Upper lobe of right lung (tissue), 1 donor: ENCODE measurements at regions not wholly inside any gene's neighbourhood (a gene's known extent, or its start where the extent isn't known, plus 50 kb on each side); places are given as distances from the start of the nearest gene placed in this dataset.

Experiments used
- ATAC-seq: fragments of 200-7000 bp; cut with Tn5 transposase; one replicate; pipeline ENCODE4 v1.9.1; 2020; ENCODE audit warnings: mild to moderate bottlenecking, moderate library complexity
- DNase-seq: peaks from one replicate; pipeline ENCODE4 v3.0.0-alpha.2; 2020
- H3K27ac ChIP-seq: fragments of 200-600 bp; one replicate; pipeline ENCODE4 v1.8.0; 2022
- H3K27me3 ChIP-seq: fragments of 200-600 bp; one replicate; pipeline ENCODE4 v1.8.0; 2022; ENCODE audit warnings: mild to moderate bottlenecking
- H3K36me3 ChIP-seq: fragments of 200-600 bp; one replicate; pipeline ENCODE4 v1.8.0; 2022
- H3K4me1 ChIP-seq: fragments of 200-600 bp; one replicate; pipeline ENCODE4 v1.8.0; 2022
- H3K4me3 ChIP-seq: fragments of 200-600 bp; one replicate; pipeline ENCODE4 v1.8.0; 2022; ENCODE audit warnings: mild to moderate bottlenecking
- H3K9me3 ChIP-seq: fragments of 200-600 bp; one replicate; pipeline ENCODE4 v1.8.0; 2022
- intact Hi-C: fragments of 100-400 bp; cut with DNase I; formaldehyde crosslinking; loops from one replicate; pipeline ENCODE4 v1.11.0; 2022
- TF ChIP-seq, protein P1 (sequence below): fragments of 200-600 bp; IDR thresholded peaks from one replicate; pipeline ENCODE4 v1.8.0; 2022; ENCODE audit warnings: antibody characterized with exemption
- donor health status: DM: no; HTN: yes; CAD: no; lungs with severe emphysema.

DNA sequence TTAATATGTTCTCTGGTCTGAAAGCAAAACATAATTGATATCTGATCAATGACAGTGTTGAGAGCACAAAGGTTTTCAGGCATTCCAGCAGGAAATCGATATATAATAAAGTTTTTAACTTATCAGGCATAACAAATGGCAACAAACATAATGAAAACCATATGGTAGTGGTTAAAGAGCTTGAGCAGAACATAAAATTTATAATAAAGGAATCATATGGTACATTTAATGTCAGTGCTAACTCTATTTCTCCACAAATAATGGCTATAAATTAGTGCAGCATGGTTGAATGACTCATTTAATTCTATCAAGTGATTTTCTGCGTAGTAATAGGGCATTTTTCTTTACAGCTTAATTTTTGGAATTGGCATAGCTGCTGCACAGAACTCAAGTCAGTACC, 306.2 kb downstream of the FSIP2 start:
- TF ChIP-seq, protein P1, sequence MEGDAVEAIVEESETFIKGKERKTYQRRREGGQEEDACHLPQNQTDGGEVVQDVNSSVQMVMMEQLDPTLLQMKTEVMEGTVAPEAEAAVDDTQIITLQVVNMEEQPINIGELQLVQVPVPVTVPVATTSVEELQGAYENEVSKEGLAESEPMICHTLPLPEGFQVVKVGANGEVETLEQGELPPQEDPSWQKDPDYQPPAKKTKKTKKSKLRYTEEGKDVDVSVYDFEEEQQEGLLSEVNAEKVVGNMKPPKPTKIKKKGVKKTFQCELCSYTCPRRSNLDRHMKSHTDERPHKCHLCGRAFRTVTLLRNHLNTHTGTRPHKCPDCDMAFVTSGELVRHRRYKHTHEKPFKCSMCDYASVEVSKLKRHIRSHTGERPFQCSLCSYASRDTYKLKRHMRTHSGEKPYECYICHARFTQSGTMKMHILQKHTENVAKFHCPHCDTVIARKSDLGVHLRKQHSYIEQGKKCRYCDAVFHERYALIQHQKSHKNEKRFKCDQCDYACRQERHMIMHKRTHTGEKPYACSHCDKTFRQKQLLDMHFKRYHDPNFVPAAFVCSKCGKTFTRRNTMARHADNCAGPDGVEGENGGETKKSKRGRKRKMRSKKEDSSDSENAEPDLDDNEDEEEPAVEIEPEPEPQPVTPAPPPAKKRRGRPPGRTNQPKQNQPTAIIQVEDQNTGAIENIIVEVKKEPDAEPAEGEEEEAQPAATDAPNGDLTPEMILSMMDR = no peak
- DNase-seq (no peak), ATAC-seq (no peak)
- no peak overlapping the region for H3K4me3 ChIP-seq
- intact Hi-C loops = no loop called here
- no peaks in the 10 kb centered on the region for H3K4me1 ChIP-seq
- no peaks in the 10 kb centered on the region for H3K27me3 ChIP-seq
- no peaks in the 10 kb centered on the region for H3K9me3 ChIP-seq
- no peaks in the 10 kb centered on the region for H3K36me3 ChIP-seq
- H3K27ac ChIP-seq = no peak overlapping the region

DNA sequence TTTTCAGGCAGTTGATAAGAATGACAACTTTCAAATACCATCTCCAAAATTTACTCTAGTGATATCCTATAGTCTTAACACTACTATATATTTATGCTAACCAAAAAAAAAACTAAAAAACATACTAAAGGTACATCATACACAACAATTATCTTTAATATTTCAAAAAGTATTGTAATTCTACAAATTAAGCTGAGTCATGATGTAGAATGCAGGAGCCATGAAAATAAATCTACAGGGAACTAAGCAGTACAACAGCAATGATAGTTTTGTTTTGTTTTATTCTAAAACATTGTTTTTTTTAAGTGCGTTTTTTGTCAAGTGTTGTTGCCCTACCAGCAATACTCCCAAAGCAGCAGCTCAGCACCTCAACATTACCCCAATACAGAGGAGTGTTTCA, 314.3 kb downstream of the FSIP2 start:
- no peak overlapping the region for H3K4me3 ChIP-seq
- TF ChIP-seq, protein P1 = no peak
- intact Hi-C loops = no loop called here

DNA sequence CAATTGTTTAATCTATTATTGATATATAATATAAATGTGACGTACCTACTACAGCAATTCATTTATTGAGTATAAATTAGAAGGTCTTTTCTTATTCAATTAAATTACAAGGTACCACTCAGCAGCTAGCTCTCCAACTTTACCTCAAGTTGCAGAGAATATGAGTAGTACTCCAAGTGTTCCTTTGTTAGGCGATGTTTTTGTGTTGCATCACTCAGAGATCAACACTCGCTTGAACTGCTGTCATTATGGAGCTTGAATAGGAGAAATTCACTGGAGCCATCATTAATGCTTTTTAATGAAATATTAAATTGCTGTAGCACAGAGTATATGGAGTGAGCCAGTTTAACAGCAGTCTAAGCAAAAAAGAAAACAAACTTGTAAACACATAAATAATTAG, 320.0 kb downstream of the FSIP2 start:
- Histone ChIP-seq H3K4me1 (no peaks in the 10 kb centered on the region), H3K4me3 (no peak overlapping the region), H3K27ac (no peak overlapping the region), H3K36me3 (no peaks in the 10 kb centered on the region), H3K9me3 (no peaks in the 10 kb centered on the region), H3K27me3 (no peaks in the 10 kb centered on the region)
- TF ChIP-seq, protein P1 = no peak
- DNase-seq (no peak), ATAC-seq (no peak)
- intact Hi-C loops = no loop called here

More for the DNA sequence above, 314.3 kb downstream of the FSIP2 start:
- no peaks in the 10 kb centered on the region for H3K36me3 ChIP-seq
- no peak overlapping the region for H3K27ac ChIP-seq
- H3K9me3 ChIP-seq = no peaks in the 10 kb centered on the region
- no peaks in the 10 kb centered on the region for H3K27me3 ChIP-seq
- ATAC-seq (no peak), DNase-seq (no peak)
- H3K4me1 ChIP-seq = no peaks in the 10 kb centered on the region

DNA sequence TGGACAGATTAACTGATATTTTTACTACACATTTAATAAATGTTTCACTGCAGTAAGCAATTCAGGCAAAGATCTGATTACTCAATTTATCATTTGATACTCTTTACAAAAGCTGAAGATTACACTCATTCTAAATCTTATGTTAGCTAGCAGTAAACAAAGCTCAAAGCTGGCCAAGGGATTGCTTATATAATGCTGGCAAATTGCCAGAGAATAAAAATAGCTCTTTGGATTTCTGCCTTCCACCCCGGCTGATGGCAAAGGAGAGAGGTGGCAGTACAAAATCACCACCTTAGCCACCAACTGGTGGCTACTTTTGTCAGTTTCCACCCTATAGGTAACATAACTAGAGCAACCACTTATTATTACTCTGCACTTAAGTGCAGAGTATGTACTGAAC, 320.5 kb downstream of the FSIP2 start:
- DNase-seq = no peak
- Histone ChIP-seq H3K27ac (no peak overlapping the region), H3K4me3 (no peak overlapping the region), H3K27me3 (no peaks in the 10 kb centered on the region), H3K36me3 (no peaks in the 10 kb centered on the region), H3K4me1 (no peaks in the 10 kb centered on the region), H3K9me3 (no peaks in the 10 kb centered on the region)
- no peak for ATAC-seq
- intact Hi-C loops = no loop called here
- TF ChIP-seq, protein P1 = no peak

DNA sequence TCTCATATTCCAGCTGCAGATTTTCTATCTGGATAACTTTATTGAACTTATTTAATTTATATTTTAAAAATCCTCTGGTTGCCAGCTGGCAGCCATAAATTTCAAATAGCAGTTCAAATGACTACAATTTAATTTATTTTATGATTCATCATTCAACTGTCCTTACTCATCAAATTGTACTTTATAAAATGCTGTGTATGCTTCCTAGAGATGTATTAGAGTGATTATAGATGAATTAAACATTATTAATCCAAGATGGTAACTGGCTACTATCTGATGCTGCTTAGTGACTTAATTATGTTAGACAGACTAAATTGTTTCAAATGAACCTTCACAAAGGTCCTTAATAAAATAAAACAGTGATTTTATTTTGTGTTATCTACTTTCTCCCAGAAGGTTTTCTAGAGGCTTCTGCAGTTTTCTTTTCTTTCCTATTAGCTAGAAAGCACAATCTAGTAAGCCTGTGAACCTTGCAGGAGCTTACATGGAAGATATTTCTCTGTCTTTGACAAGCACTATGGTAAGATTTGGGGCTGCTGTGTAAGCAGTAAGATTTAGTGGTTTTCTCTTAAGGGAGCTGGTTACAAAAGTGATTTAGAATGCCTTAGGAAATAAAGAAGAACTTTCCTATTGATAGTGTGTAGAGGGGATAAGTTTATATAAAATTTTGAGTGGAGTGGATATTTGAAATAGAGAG, 322.3 kb downstream of the FSIP2 start:
- TF ChIP-seq, protein P1 = no peak
- no peak overlapping the region for H3K27ac ChIP-seq
- DNase-seq = no peak
- no peaks in the 10 kb centered on the region for H3K36me3 ChIP-seq
- no peaks in the 10 kb centered on the region for H3K9me3 ChIP-seq
- intact Hi-C loops = no loop called here
- no peak for ATAC-seq
- H3K27me3 ChIP-seq = no peaks in the 10 kb centered on the region
- H3K4me1 ChIP-seq = no peaks in the 10 kb centered on the region
- no peak overlapping the region for H3K4me3 ChIP-seq

DNA sequence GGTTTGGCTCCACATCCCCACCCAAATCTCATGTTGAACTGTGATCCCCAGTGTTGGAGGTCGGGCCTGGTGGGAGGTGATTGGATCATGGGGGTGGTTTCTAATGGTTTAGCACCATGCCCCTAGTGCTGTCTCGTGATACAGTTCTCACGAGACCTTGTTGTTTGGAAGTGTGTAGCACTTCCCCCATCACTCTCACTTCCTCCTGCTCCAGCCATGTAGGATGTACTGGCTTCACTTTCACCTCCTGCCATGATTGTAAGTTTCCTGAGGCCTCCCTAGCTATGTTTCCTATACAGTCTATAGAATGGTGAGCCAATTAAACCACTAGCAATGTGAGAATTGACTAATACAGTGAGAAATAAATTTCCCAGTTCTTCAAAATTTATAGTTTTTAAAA, 325.9 kb downstream of the FSIP2 start:
- H3K27me3 ChIP-seq = no peaks in the 10 kb centered on the region
- no peaks in the 10 kb centered on the region for H3K9me3 ChIP-seq
- no peaks in the 10 kb centered on the region for H3K4me1 ChIP-seq
- ATAC-seq = no peak
- no peak for DNase-seq
- no peaks in the 10 kb centered on the region for H3K36me3 ChIP-seq
- no peak overlapping the region for H3K4me3 ChIP-seq
- intact Hi-C loops = no loop called here
- no peak overlapping the region for H3K27ac ChIP-seq
- TF ChIP-seq, protein P1 = no peak
